Heart left ventricle (tissue), 16 donors: ENCODE measurements at regions not wholly inside any gene's neighbourhood (a gene's known extent, or its start where the extent isn't known, plus 50 kb on each side); places are given as distances from the start of the nearest gene placed in this dataset.

ENCODE experiments used
- ATAC-seq, 4 donors: fragments of 200-7000 bp; cut with Tn5 transposase; one replicate each; pipeline ENCODE4 v1.9.1; 2020 to 2022; ENCODE audit warnings: moderate library complexity in 4 of 4, mild to moderate bottlenecking in 3 of 4, moderate number of reproducible peaks in 1 of 4
- DNase-seq, 5 donors: peaks; one replicate each; pipeline ENCODE4 v3.0.0-alpha.2; 2020
- H3K27ac ChIP-seq, 12 donors: fragments of 200-600 bp; sonication (generic) in 4 of 12; one replicate each; pipeline versions ENCODE4 v1.5.0 to v1.8.0; 2016 to 2022; ENCODE audit warnings: mild to moderate bottlenecking in 2 of 12
- H3K27me3 ChIP-seq, 9 donors: fragments of 200-600 bp; sonication (generic) in 2 of 9; one replicate each; pipeline versions ENCODE4 v1.5.1 to v1.8.0; 2016 to 2022; ENCODE audit warnings: mild to moderate bottlenecking in 3 of 9
- H3K36me3 ChIP-seq, 9 donors: fragments of 200-600 bp; sonication (generic) in 2 of 9; one replicate each; pipeline versions ENCODE4 v1.5.0 to v1.8.0; 2018 to 2022; ENCODE audit warnings: mild to moderate bottlenecking in 2 of 9
- H3K4me1 ChIP-seq, 12 donors: fragments of 200-600 bp; sonication (generic) in 4 of 12; one replicate each; pipeline versions ENCODE4 v1.5.0 to v1.8.0; 2016 to 2022; ENCODE audit warnings: mild to moderate bottlenecking in 3 of 12
- H3K4me3 ChIP-seq, 12 donors: fragments of 200-600 bp; sonication (generic) in 4 of 12; one replicate each; pipeline versions ENCODE4 v1.5.0 to v1.8.0; 2017 to 2022; ENCODE audit warnings: mild to moderate bottlenecking in 9 of 12, moderate library complexity in 4 of 12
- H3K9me3 ChIP-seq, 12 donors: fragments of 200-600 bp; sonication (generic) in 4 of 12; one replicate each; pipeline versions ENCODE4 v1.5.0 to v1.8.0; 2016 to 2022; ENCODE audit warnings: mild to moderate bottlenecking in 1 of 12
- CTCF ChIP-seq, 12 donors: fragments of 200-600 bp; sonication (generic) in 4 of 12; IDR thresholded peaks; one replicate each; pipeline versions ENCODE4 v1.5.0 to v1.8.0; 2018 to 2022; ENCODE audit warnings: antibody characterized with exemption in 12 of 12, mild to moderate bottlenecking in 5 of 12
- POLR2A ChIP-seq, 2 donors: fragments of 450-650 bp; IDR thresholded peaks; one replicate each; pipeline ENCODE4 v1.6.1; 2017; ENCODE audit warnings: antibody characterized with exemption in 2 of 2, mild to moderate bottlenecking in 2 of 2, moderate library complexity in 2 of 2
- WGBS, 4 donors: extraction: QIAGEN DNeasy Blood & Tissue Kit in 2 of 4; methylation state at CpG; one replicate each; pipeline versions ENCODE4 v1.1.5 to v1.1.7; 2013 to 2018; 5-methylcytosine and 5-hydroxymethylcytosine counted together
- intact Hi-C, 10 donors: fragments of 100-400 bp; cut with DNase I; formaldehyde crosslinking; loops; one replicate each; pipeline versions ENCODE4 v1.11.1 to v1.14.2; 2022
- donor health status: ischemic (EF 13 %, LVEDD 7.1; RV severe dilation, severe dysfunction).
- donor health status: healthy with polysubstance abuse.
- donor health status: DM: no; HTN: yes; CAD: no.
- donor health status: DM: no; HTN: no; CAD: no.
- donor health status: ischemic (EF 25% LVEDD 6.9; RV normal size, moderate dysfunction).
- donor health status: ischemic (EF 25% LVEDD 5.7; RV mildly dilated, moderate dysfunction).
- donor health status: healthy.
- donor health status: DM: yes; HTN: yes; CAD: no.
- donor health status: ischemic (EF 35%, LVEDD 5.7; RV mildly dilated, moderate dysfunction).
- donor health status: nonischemic (EF 11% LVEDD 7.7; RV severe dilation, severe dysfunction).
- donor health status: DM: yes; HTN: yes; CAD: no.
- donor health status: PGD.
- donor health status: ischemic (EF 29% LVEDD 5.4; RV normal size, mild dysfunction).
- donor health status: nonischemic (EF 23%, LVEDD 6.1; RV moderate dilation, normal function).

- H3K9me3 ChIP-seq = peaks cover 0 to 15% (median 1%) of the 10 kb centered on the region in 12 donors
- intact Hi-C loops = no loop called here
- 46 to 63% (median 52%) methylated on average over 4 of the region's 4 CpGs for WGBS, 4 donors
- peaks cover 0 to 7% (median 0%) of the 10 kb centered on the region in 9 donors for H3K27me3 ChIP-seq
- H3K4me3 ChIP-seq = no peak overlapping the region
- no peaks in the 10 kb centered on the region for H3K4me1 ChIP-seq
- TF ChIP-seq CTCF (IDR thresholded peaks at IDR 0.05) (no peak), POLR2A (IDR thresholded peaks at IDR 0.05) (no peak)
- no peak for ATAC-seq
- no peaks in the 10 kb centered on the region for H3K36me3 ChIP-seq
- no peak for DNase-seq
- H3K27ac ChIP-seq = no peak overlapping the region
Measured at GRCh38 chr19:57037556-57037955, 82.2 kb upstream of the USP29 start.

GRCh38 chr19:57047743-57048142 is 72.0 kb upstream of the USP29 start:
- no peak for TF ChIP-seq CTCF (IDR thresholded peaks at IDR 0.05)
- H3K27ac ChIP-seq = no peak overlapping the region
- no peak overlapping the region for H3K4me3 ChIP-seq
- peak in 1 of 4 donors; percentile 30 for ATAC-seq
- no peaks in the 10 kb centered on the region for H3K36me3 ChIP-seq
- no peak for DNase-seq
- intact Hi-C loops = no loop called here
- H3K9me3 ChIP-seq = peaks cover 0 to 32% (median 0%) of the 10 kb centered on the region in 12 donors
- 47 to 65% (median 58%) methylated on average over 3 of the region's 3 CpGs for WGBS, 4 donors
- peaks cover 0 to 2% (median 0%) of the 10 kb centered on the region in 9 donors for H3K27me3 ChIP-seq
- H3K4me1 ChIP-seq = no peaks in the 10 kb centered on the region

- Histone ChIP-seq H3K9me3 (peaks cover 0 to 32% (median 0%) of the 10 kb centered on the region in 12 donors), H3K27ac (no peak overlapping the region), H3K36me3 (no peaks in the 10 kb centered on the region), H3K4me1 (no peaks in the 10 kb centered on the region), H3K27me3 (peaks cover 0 to 10% (median 0%) of the 10 kb centered on the region in 9 donors), H3K4me3 (no peak overlapping the region)
- intact Hi-C loops = no loop called here
- ATAC-seq (no peak), DNase-seq (no peak)
- WGBS, 4 donors = 37 to 51% (median 43%) methylated on average over 2 of the region's 2 CpGs
- no peak for TF ChIP-seq POLR2A (IDR thresholded peaks at IDR 0.05)
- TF ChIP-seq CTCF (IDR thresholded peaks at IDR 0.05) = no peak
Measured at GRCh38 chr19:57050863-57051262, 68.9 kb upstream of the USP29 start.

GRCh38 chr19:57052081-57052480 is 67.7 kb upstream of the USP29 start:
- TF ChIP-seq CTCF (IDR thresholded peaks at IDR 0.05) = no peak
- no peak for TF ChIP-seq POLR2A (IDR thresholded peaks at IDR 0.05)
- Histone ChIP-seq H3K4me1 (no peaks in the 10 kb centered on the region), H3K36me3 (no peaks in the 10 kb centered on the region), H3K9me3 (peaks cover 0 to 32% (median 0%) of the 10 kb centered on the region in 12 donors), H3K27me3 (peaks cover 0 to 13% (median 0%) of the 10 kb centered on the region in 9 donors), H3K27ac (no peak overlapping the region), H3K4me3 (no peak overlapping the region)
- peak in 1 of 5 donors; percentile 46 for DNase-seq
- WGBS, 4 donors = 42 to 57% (median 51%) methylated on average over 3 of the region's 3 CpGs
- peak in 1 of 4 donors; percentile 24 for ATAC-seq
- intact Hi-C loops = no loop called here
